HEK293T (cell line): ENCODE measurements at regions not wholly inside any gene's neighbourhood (a gene's known extent, or its start where the extent isn't known, plus 50 kb on each side); places are given as distances from the start of the nearest gene placed in this dataset.

Experiments
- FOXA1 ChIP-seq: fragments of 450-650 bp; IDR thresholded peaks from 2 replicates; pipeline ENCODE4 v1.6.1; 2016; ENCODE audit warnings: mild to moderate bottlenecking
- FOXK2 ChIP-seq: fragments of 450-650 bp; IDR thresholded peaks from 2 replicates; pipeline ENCODE4 v1.6.1; 2016; ENCODE audit warnings: mild to moderate bottlenecking

DNA sequence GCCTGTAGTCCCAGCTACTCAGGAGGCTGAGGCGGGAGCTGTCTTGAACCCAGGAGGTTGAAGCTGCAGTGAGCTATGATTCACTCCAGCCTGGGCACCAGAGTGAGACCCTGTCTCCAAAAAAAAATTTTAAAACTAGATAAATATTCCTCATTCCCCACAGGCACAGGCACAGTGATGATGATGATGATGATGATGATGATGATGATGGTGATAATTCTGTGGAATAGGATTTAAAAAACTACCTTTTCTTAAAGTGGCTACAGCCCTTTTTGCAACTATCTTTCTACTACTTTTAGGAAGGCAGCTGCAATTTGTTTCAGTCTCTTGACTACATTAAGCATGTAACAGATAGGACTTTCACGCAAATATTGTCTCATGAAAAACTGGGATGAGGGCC, 76.6 kb upstream of the SCAF8 start:
- no peak for TF ChIP-seq FOXK2
- no peak for TF ChIP-seq FOXA1
